Keratinocyte (primary cell): ENCODE measurements at regions not wholly inside any gene's neighbourhood (a gene's known extent, or its start where the extent isn't known, plus 50 kb on each side); places are given as distances from the start of the nearest gene placed in this dataset.

Experiments used
- DNase-seq: peaks from one replicate; pipeline ENCODE4 v3.0.0-alpha.2; 2011; ENCODE audit warnings: low read depth, missing footprints, low spot score
- FAIRE-seq: peaks from 2 replicates; lab custom pipeline; 2011; peaks lifted over from hg19 to GRCh38; lab: Jason Lieb, UNC
- H2AFZ ChIP-seq: 2 replicates; pipeline ENCODE4 v1.6.0; 2012; ENCODE audit warnings: low read length, control low read depth, inconsistent platforms; ENCODE audit not compliant: control insufficient read depth
- H3K27ac ChIP-seq: 2 replicates; pipeline ENCODE4 v1.5.1; 2011; ENCODE audit warnings: low read length; ENCODE audit not compliant: control insufficient read depth, insufficient read depth
- H3K27me3 ChIP-seq: 3 replicates; pipeline ENCODE4 v1.6.0; 2011; ENCODE audit warnings: low read length; ENCODE audit not compliant: control insufficient read depth, insufficient read depth; ENCODE audit errors: extremely low read depth
- H3K36me3 ChIP-seq, 2 experiments: 2 replicates in 1 of 2; 3 replicates in 1 of 2; pipeline ENCODE4 v1.5.1; 2011; ENCODE audit warnings: low read length in 2 of 2, mild to moderate bottlenecking in 1 of 2; ENCODE audit not compliant: control insufficient read depth in 2 of 2, insufficient read depth in 2 of 2; ENCODE audit errors: extremely low read depth in 1 of 2
- H3K4me1 ChIP-seq: 3 replicates; pipeline ENCODE4 v1.5.1; 2011; ENCODE audit warnings: low read length; ENCODE audit not compliant: control insufficient read depth, insufficient read depth; ENCODE audit errors: extremely low read depth
- H3K4me2 ChIP-seq: 3 replicates; pipeline ENCODE4 v1.6.0; 2011; ENCODE audit warnings: low read depth, low read length; ENCODE audit not compliant: control insufficient read depth, insufficient read depth; ENCODE audit errors: extremely low read depth
- H3K4me3 ChIP-seq, 3 experiments: fragments of 200-600 bp in 1 of 3; sonication (generic) in 1 of 3; 2 replicates in 2 of 3; 3 replicates in 1 of 3; pipeline ENCODE4 v1.5.1; 2011 to 2016; ENCODE audit warnings: low read length in 3 of 3, mild to moderate bottlenecking in 3 of 3, control low read depth in 2 of 3, inconsistent platforms in 1 of 3, low read depth in 1 of 3, mixed read lengths in 1 of 3, mixed run types in 1 of 3, moderate library complexity in 1 of 3; ENCODE audit not compliant: control insufficient read depth in 2 of 3, insufficient read depth in 2 of 3; ENCODE audit errors: extremely low read depth in 1 of 3
- H3K79me2 ChIP-seq: 2 replicates; pipeline ENCODE4 v1.6.0; 2012; ENCODE audit warnings: low read length; ENCODE audit not compliant: control insufficient read depth, insufficient read depth
- H3K9ac ChIP-seq: 3 replicates; pipeline ENCODE4 v1.6.0; 2011; ENCODE audit warnings: low read length; ENCODE audit not compliant: control insufficient read depth, insufficient read depth; ENCODE audit errors: extremely low read depth
- H3K9me1 ChIP-seq: 3 replicates; pipeline ENCODE4 v1.6.0; 2011; ENCODE audit warnings: low read length; ENCODE audit not compliant: control insufficient read depth, insufficient read depth; ENCODE audit errors: extremely low read depth
- H3K9me3 ChIP-seq: 2 replicates; pipeline ENCODE4 v1.5.1; 2012; ENCODE audit warnings: low read depth, low read length; ENCODE audit not compliant: control insufficient read depth
- H4K20me1 ChIP-seq: 3 replicates; pipeline ENCODE4 v1.6.0; 2011; ENCODE audit warnings: low read length; ENCODE audit not compliant: control insufficient read depth, insufficient read depth; ENCODE audit errors: extremely low read depth
- EZH2 ChIP-seq: IDR thresholded peaks from one replicate; pipeline ENCODE4 v1.6.1; 2012; ENCODE audit warnings: inconsistent platforms, mild to moderate bottlenecking, low read length, moderate library complexity
- dilution Hi-C: fragments of 300-500 bp; cut with MboI; formaldehyde crosslinking; loops from one replicate; pipeline ENCODE4 v1.7.0; 2020; ENCODE audit warnings: low sequenced_read_pairs; ENCODE audit not compliant: extremely low pct_ligation_motif_present
- TF ChIP-seq, protein P1 (sequence below), 3 experiments: IDR thresholded peaks in 1 of 3; conservative IDR thresholded peaks in 1 of 3; optimal IDR thresholded peaks in 1 of 3; 2 replicates in 2 of 3; 3 replicates in 1 of 3; pipeline versions ENCODE3 to v1.5.1; 2011; ENCODE audit warnings: low read length in 3 of 3, mild to moderate bottlenecking in 3 of 3, moderate library complexity in 2 of 3, control low read depth in 1 of 3, inconsistent platforms in 1 of 3; ENCODE audit not compliant: insufficient read depth in 2 of 3; ENCODE audit errors: extremely low read depth in 1 of 3

DNA sequence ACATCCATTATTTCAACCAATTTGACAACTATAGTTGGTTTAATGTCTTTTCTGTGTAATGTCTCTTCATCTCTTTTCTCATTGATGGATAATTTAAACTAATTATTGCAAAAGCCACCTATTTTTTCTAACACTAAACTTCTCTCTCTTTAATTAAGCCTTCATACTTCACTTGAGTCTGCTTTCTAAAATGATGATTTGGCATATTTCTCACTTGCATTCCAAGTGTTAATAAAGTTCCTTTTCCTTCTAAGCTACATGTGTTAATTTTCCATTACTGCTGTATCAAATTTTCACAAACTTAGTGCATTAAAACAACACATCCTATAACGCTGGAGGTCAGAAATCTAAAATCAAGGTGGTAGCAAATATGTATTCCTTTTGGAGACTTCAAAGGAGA lies 1743.8 kb upstream of the PCDH7 start:
- Histone ChIP-seq H3K4me1 (peaks cover 5% of the 10 kb centered on the region), H3K27me3 (no peaks in the 10 kb centered on the region), H3K36me3 (no peaks in the 10 kb centered on the region), H3K27ac (no peak overlapping the region), H2AFZ (no peak overlapping the region), H3K79me2 (no peaks in the 10 kb centered on the region), H4K20me1 (no peaks in the 10 kb centered on the region), H3K9me3 (no peaks in the 10 kb centered on the region), H3K9me1 (no peaks in the 10 kb centered on the region), H3K9ac (no peak overlapping the region), H3K4me3 (no peak overlapping the region), H3K4me2 (no peak overlapping the region)
- FAIRE-seq (no peak), DNase-seq (no peak)
- dilution Hi-C loops: no loop called here
- TF ChIP-seq, protein P1, sequence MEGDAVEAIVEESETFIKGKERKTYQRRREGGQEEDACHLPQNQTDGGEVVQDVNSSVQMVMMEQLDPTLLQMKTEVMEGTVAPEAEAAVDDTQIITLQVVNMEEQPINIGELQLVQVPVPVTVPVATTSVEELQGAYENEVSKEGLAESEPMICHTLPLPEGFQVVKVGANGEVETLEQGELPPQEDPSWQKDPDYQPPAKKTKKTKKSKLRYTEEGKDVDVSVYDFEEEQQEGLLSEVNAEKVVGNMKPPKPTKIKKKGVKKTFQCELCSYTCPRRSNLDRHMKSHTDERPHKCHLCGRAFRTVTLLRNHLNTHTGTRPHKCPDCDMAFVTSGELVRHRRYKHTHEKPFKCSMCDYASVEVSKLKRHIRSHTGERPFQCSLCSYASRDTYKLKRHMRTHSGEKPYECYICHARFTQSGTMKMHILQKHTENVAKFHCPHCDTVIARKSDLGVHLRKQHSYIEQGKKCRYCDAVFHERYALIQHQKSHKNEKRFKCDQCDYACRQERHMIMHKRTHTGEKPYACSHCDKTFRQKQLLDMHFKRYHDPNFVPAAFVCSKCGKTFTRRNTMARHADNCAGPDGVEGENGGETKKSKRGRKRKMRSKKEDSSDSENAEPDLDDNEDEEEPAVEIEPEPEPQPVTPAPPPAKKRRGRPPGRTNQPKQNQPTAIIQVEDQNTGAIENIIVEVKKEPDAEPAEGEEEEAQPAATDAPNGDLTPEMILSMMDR (optimal IDR thresholded peaks at IDR 0.05 in 1 of 3, IDR thresholded peaks at IDR 0.05 in 1 of 3, conservative IDR thresholded peaks at IDR 0.05 in 1 of 3; ENCODE audit: extremely low read depth in 1 of 3, insufficient read depth in 2 of 3, low read length in 3 of 3): no peak
- TF ChIP-seq EZH2: no peak

GRCh38 chr4:29002151-29002550 lies 1718.0 kb upstream of the PCDH7 start:
- FAIRE-seq (no peak), DNase-seq (no peak)
- dilution Hi-C loops: no loop called here

More at GRCh38 chr4:29002151-29002550, 1718.0 kb upstream of the PCDH7 start:
- Histone ChIP-seq H3K9me3 (no peaks in the 10 kb centered on the region), H3K27ac (no peak overlapping the region), H3K27me3 (no peaks in the 10 kb centered on the region), H4K20me1 (no peaks in the 10 kb centered on the region), H3K9ac (no peak overlapping the region), H3K9me1 (no peaks in the 10 kb centered on the region), H3K4me2 (no peak overlapping the region), H3K4me1 (no peaks in the 10 kb centered on the region), H3K4me3 (no peak overlapping the region), H3K79me2 (no peaks in the 10 kb centered on the region), H2AFZ (no peak overlapping the region), H3K36me3 (no peaks in the 10 kb centered on the region)
- TF ChIP-seq, protein P1 (optimal IDR thresholded peaks at IDR 0.05 in 1 of 3, IDR thresholded peaks at IDR 0.05 in 1 of 3, conservative IDR thresholded peaks at IDR 0.05 in 1 of 3; ENCODE audit: extremely low read depth in 1 of 3, insufficient read depth in 2 of 3, low read length in 3 of 3): no peak
- TF ChIP-seq EZH2: no peak
